Uterus (tissue), 2 donors: ENCODE measurements at regions not wholly inside any gene's neighbourhood (a gene's known extent, or its start where the extent isn't known, plus 50 kb on each side); places are given as distances from the start of the nearest gene placed in this dataset.

Source experiments
- POLR2A ChIP-seq, 2 donors: fragments of 450-650 bp; IDR thresholded peaks; one replicate each; pipeline ENCODE4 v1.6.1; 2016; ENCODE audit warnings: antibody characterized with exemption in 2 of 2, mild to moderate bottlenecking in 1 of 2, moderate library complexity in 1 of 2
- TF ChIP-seq, protein P1 (sequence below), 4 experiments: fragments of 200-600 bp in 2 of 4; fragments of 450-650 bp in 2 of 4; sonication (generic) in 2 of 4; IDR thresholded peaks; one replicate each; pipeline ENCODE4 v1.5.1; 2016 to 2019; ENCODE audit warnings: antibody characterized with exemption in 4 of 4, mild to moderate bottlenecking in 2 of 4, moderate library complexity in 1 of 4

DNA sequence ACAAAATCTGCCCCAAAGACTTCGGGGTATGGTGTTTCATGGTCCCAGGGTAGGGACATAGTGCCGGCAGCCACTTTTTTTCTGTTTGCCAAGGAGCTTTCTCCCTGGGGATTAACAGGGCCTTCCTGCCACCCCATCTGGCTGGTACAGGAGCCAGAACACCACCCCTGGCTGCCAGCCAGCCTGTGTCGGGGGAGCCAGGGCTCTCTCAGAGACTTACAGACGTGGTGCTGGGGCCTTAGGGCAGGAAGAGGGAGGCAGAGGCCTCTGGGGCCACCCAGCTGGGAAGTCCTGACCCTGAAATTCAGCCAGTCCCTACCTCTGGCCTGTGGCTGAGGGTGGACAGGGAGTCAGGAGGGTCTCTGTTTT, 52.4 kb upstream of the CDON start:
- TF ChIP-seq, protein P1, sequence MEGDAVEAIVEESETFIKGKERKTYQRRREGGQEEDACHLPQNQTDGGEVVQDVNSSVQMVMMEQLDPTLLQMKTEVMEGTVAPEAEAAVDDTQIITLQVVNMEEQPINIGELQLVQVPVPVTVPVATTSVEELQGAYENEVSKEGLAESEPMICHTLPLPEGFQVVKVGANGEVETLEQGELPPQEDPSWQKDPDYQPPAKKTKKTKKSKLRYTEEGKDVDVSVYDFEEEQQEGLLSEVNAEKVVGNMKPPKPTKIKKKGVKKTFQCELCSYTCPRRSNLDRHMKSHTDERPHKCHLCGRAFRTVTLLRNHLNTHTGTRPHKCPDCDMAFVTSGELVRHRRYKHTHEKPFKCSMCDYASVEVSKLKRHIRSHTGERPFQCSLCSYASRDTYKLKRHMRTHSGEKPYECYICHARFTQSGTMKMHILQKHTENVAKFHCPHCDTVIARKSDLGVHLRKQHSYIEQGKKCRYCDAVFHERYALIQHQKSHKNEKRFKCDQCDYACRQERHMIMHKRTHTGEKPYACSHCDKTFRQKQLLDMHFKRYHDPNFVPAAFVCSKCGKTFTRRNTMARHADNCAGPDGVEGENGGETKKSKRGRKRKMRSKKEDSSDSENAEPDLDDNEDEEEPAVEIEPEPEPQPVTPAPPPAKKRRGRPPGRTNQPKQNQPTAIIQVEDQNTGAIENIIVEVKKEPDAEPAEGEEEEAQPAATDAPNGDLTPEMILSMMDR (IDR thresholded peaks at IDR 0.05): no peak
- no peak for TF ChIP-seq POLR2A (IDR thresholded peaks at IDR 0.05)
